HEK293 (cell line): ENCODE measurements at regions not wholly inside any gene's neighbourhood (a gene's known extent, or its start where the extent isn't known, plus 50 kb on each side); places are given as distances from the start of the nearest gene placed in this dataset.

Source experiments
- CTCF ChIA-PET: fragments of 350-600 bp; formaldehyde crosslinking; extraction: SDS; loops from one replicate; lab custom pipeline; 2021; ENCODE audit warnings: antibody characterized with exemption; lab: Yijun Ruan, JAX
- POLR2A ChIA-PET: fragments of 300-600 bp; formaldehyde crosslinking; extraction: SDS; loops from one replicate; lab custom pipeline; 2020; ENCODE audit warnings: antibody characterized with exemption, inconsistent platforms; lab: Yijun Ruan, JAX
- H3K27ac ChIP-seq: fragments of 200-500 bp; sonication (Bioruptor generic); 2 replicates; pipeline ENCODE4 v1.5.1; 2014; ENCODE audit warnings: low read depth, low read length, control low read depth, inconsistent platforms; ENCODE audit errors: extremely low read depth
- H3K36me3 ChIP-seq, 2 experiments: fragments of 200-500 bp in 1 of 2; sonication (Bioruptor generic) in 1 of 2; 1 replicate in 1 of 2; 2 replicates in 1 of 2; pipeline ENCODE4 v1.5.1; 2014 to 2017; ENCODE audit warnings: inconsistent platforms in 2 of 2, low read length in 2 of 2; ENCODE audit not compliant: control insufficient read depth in 2 of 2, insufficient read depth in 1 of 2
- H3K4me1 ChIP-seq: fragments of 200-500 bp; sonication (Bioruptor generic); 2 replicates; pipeline ENCODE4 v1.5.1; 2014; ENCODE audit warnings: mild to moderate bottlenecking, low read length, inconsistent platforms; ENCODE audit not compliant: control insufficient read depth, insufficient read depth
- H3K4me3 ChIP-seq: 2 replicates; pipeline ENCODE4 v1.5.1; 2011; ENCODE audit warnings: low read depth, mild to moderate bottlenecking, control low read depth, low read length, moderate library complexity
- H3K9me3 ChIP-seq: fragments of 200-500 bp; sonication (Bioruptor generic); 2 replicates; pipeline ENCODE4 v1.5.1; 2014; ENCODE audit warnings: low read depth, low read length, inconsistent platforms; ENCODE audit not compliant: control insufficient read depth, insufficient read depth
- HOXD13 ChIP-seq: sonication (generic); formaldehyde crosslinking; IDR thresholded peaks from 2 replicates; pipeline ENCODE4 v1.8.0; 2022; ENCODE audit warnings: missing genetic modification reagents, borderline replicate concordance
- KLF9 ChIP-seq: fragments of 450-650 bp; formaldehyde crosslinking; IDR thresholded peaks from 2 replicates; pipeline ENCODE4 v1.5.1; 2016; ENCODE audit warnings: missing biosample characterization, missing genetic modification characterization, low read depth
- MEIS1 ChIP-seq: sonication (generic); formaldehyde crosslinking; IDR thresholded peaks from 2 replicates; pipeline ENCODE4 v1.8.1; 2022; ENCODE audit warnings: missing genetic modification reagents, mild to moderate bottlenecking, borderline replicate concordance
- MYNN ChIP-seq: fragments of 450-650 bp; formaldehyde crosslinking; IDR thresholded peaks from 2 replicates; pipeline ENCODE4 v1.5.1; 2016; ENCODE audit warnings: missing biosample characterization, missing genetic modification characterization, borderline replicate concordance
- OSR2 ChIP-seq: fragments of 450-650 bp; formaldehyde crosslinking; IDR thresholded peaks from 2 replicates; pipeline ENCODE4 v1.5.1; 2016; ENCODE audit warnings: missing biosample characterization, missing genetic modification characterization
- ZBTB21 ChIP-seq: fragments of 450-650 bp; formaldehyde crosslinking; IDR thresholded peaks from 2 replicates; pipeline ENCODE4 v1.5.1; 2017; ENCODE audit warnings: missing biosample characterization, missing genetic modification characterization
- ZNF121 ChIP-seq: fragments of 450-650 bp; formaldehyde crosslinking; IDR thresholded peaks from 2 replicates; pipeline ENCODE4 v1.5.1; 2016; ENCODE audit warnings: missing biosample characterization, missing genetic modification characterization
- ZNF138 ChIP-seq: fragments of 450-650 bp; formaldehyde crosslinking; IDR thresholded peaks from 2 replicates; pipeline ENCODE4 v1.5.1; 2016; ENCODE audit warnings: missing biosample characterization, missing genetic modification characterization, borderline replicate concordance
- ZNF174 ChIP-seq: fragments of 450-650 bp; formaldehyde crosslinking; IDR thresholded peaks from 2 replicates; pipeline ENCODE4 v1.5.0; 2017; ENCODE audit warnings: missing biosample characterization, mild to moderate bottlenecking, missing genetic modification characterization
- ZNF248 ChIP-seq: fragments of 450-650 bp; formaldehyde crosslinking; IDR thresholded peaks from 2 replicates; pipeline ENCODE4 v1.5.1; 2017; ENCODE audit warnings: missing biosample characterization, missing genetic modification characterization
- ZNF324 ChIP-seq: fragments of 450-650 bp; formaldehyde crosslinking; IDR thresholded peaks from 2 replicates; pipeline ENCODE4 v1.5.1; 2016; ENCODE audit warnings: missing biosample characterization, missing genetic modification characterization
- ZNF350 ChIP-seq: fragments of 450-650 bp; formaldehyde crosslinking; IDR thresholded peaks from 2 replicates; pipeline ENCODE4 v1.5.0; 2017; ENCODE audit warnings: missing biosample characterization, mild to moderate bottlenecking, missing genetic modification characterization
- ZNF433 ChIP-seq: fragments of 450-650 bp; formaldehyde crosslinking; IDR thresholded peaks from 2 replicates; pipeline ENCODE4 v1.5.1; 2016; ENCODE audit warnings: missing biosample characterization, missing genetic modification characterization, low read depth
- ZNF521 ChIP-seq: fragments of 450-650 bp; formaldehyde crosslinking; IDR thresholded peaks from 2 replicates; pipeline ENCODE4 v1.5.1; 2017; ENCODE audit warnings: missing biosample characterization, mild to moderate bottlenecking, missing genetic modification characterization
- ZNF621 ChIP-seq: fragments of 450-650 bp; formaldehyde crosslinking; IDR thresholded peaks from 2 replicates; pipeline ENCODE4 v1.5.1; 2017; ENCODE audit warnings: missing biosample characterization, missing genetic modification characterization
- ZNF623 ChIP-seq: fragments of 450-650 bp; formaldehyde crosslinking; IDR thresholded peaks from 2 replicates; pipeline ENCODE4 v1.5.1; 2016; ENCODE audit warnings: missing biosample characterization, missing genetic modification characterization
- ZNF624 ChIP-seq: fragments of 450-650 bp; formaldehyde crosslinking; IDR thresholded peaks from 2 replicates; pipeline ENCODE4 v1.5.1; 2017; ENCODE audit warnings: missing biosample characterization, missing genetic modification characterization
- ZNF654 ChIP-seq: fragments of 450-650 bp; formaldehyde crosslinking; IDR thresholded peaks from 2 replicates; pipeline ENCODE4 v1.5.1; 2016; ENCODE audit warnings: low read depth, missing biosample characterization, missing genetic modification characterization
- ZNF76 ChIP-seq: fragments of 450-650 bp; formaldehyde crosslinking; IDR thresholded peaks from 2 replicates; pipeline ENCODE4; 2016; ENCODE audit warnings: low read depth, missing biosample characterization, missing genetic modification characterization, borderline replicate concordance
- ZNF776 ChIP-seq: fragments of 450-650 bp; formaldehyde crosslinking; IDR thresholded peaks from 2 replicates; pipeline ENCODE4 v1.5.0; 2017; ENCODE audit warnings: missing biosample characterization, missing genetic modification characterization, borderline replicate concordance
- TF ChIP-seq, protein P1 (sequence below): fragments of 450-650 bp; formaldehyde crosslinking; IDR thresholded peaks from 2 replicates; pipeline ENCODE4 v1.5.1; 2016; ENCODE audit warnings: missing biosample characterization, missing genetic modification characterization
- TF ChIP-seq, protein P2 (sequence below): fragments of 450-650 bp; formaldehyde crosslinking; IDR thresholded peaks from 2 replicates; pipeline ENCODE4 v1.5.1; 2016; ENCODE audit warnings: missing biosample characterization, missing genetic modification characterization
- TF ChIP-seq, protein P3 (sequence below): fragments of 450-650 bp; formaldehyde crosslinking; IDR thresholded peaks from 2 replicates; pipeline ENCODE4 v1.5.1; 2017; ENCODE audit warnings: missing biosample characterization, missing genetic modification characterization
- TF ChIP-seq, protein P4 (sequence below): fragments of 450-650 bp; formaldehyde crosslinking; IDR thresholded peaks from 2 replicates; pipeline ENCODE4 v1.5.1; 2016; ENCODE audit warnings: missing biosample characterization, missing genetic modification characterization

DNA sequence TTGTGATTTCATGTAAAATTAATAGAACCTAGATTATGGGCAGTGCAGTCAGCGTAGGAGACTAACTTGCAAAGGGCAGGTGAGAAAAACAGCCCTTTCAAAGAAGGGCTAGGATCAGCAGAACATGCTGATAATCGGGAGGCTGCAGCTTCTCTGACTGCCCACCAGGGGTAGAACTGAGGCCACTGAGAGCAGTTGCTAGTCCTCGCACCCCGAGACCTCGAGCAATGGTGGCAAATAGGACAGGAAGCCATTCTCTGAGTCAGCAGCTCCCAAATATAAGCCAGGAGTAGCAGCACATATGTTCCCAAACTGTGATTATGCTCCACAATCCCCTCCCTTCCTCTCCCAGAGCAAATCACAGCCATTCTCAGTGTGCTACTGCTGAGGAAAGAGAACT lies 186.5 kb downstream of the MSL3 start:
- H3K4me3 ChIP-seq, result no peak overlapping the region
- H3K9me3 ChIP-seq, result no peaks in the 10 kb centered on the region
- CTCF ChIA-PET, result interaction anchor here (0.6 to 1.5 kb wide), 9 partner anchors 12 to 758 kb away, joined by 3 to 4 read pairs (median 3); no protein-coding TSS in a partner anchor
- no peak for TF ChIP-seq ZNF138 (tag by site-specific recombination)
- no peak for TF ChIP-seq ZNF433 (tag by site-specific recombination)
- TF ChIP-seq ZNF248 (tag by site-specific recombination), result no peak
- peak; percentile 12; the same call in 1 of the 2 replicates for TF ChIP-seq ZNF654 (tag by site-specific recombination)
- no peak for TF ChIP-seq ZNF324 (tag by site-specific recombination)
- TF ChIP-seq KLF9, result no peak
- TF ChIP-seq ZNF350 (tag by site-specific recombination), result no peak
- TF ChIP-seq ZNF121 (tag by site-specific recombination), result no peak
- H3K27ac ChIP-seq, result no peak overlapping the region
- no peaks in the 10 kb centered on the region for H3K4me1 ChIP-seq
- POLR2A ChIA-PET, result no interaction called here
- H3K36me3 ChIP-seq, result no peaks in the 10 kb centered on the region

DNA sequence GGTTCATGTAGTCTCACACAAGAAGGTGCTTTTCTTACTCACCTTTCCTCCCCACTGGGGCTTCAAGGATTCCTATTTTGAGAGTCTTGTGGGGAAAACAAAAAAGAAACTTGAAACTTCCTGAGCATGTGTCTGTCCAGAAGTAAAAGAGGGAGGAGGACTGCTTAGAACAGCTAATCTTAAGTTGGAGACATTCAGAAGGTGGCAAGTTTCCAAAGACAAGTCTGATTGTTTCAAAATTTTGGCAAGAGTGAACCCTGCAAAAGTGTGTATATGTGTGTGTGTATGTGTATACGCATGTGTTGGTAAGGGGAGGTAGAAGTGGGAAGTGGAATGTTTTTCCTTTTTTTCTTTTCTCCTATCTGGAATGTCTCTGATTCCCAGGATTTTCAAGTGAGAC lies 189.0 kb upstream of the FRMPD4 start:
- ChIA-PET POLR2A (no interaction called here), CTCF (no interaction called here)
- no peak overlapping the region for H3K27ac ChIP-seq

DNA sequence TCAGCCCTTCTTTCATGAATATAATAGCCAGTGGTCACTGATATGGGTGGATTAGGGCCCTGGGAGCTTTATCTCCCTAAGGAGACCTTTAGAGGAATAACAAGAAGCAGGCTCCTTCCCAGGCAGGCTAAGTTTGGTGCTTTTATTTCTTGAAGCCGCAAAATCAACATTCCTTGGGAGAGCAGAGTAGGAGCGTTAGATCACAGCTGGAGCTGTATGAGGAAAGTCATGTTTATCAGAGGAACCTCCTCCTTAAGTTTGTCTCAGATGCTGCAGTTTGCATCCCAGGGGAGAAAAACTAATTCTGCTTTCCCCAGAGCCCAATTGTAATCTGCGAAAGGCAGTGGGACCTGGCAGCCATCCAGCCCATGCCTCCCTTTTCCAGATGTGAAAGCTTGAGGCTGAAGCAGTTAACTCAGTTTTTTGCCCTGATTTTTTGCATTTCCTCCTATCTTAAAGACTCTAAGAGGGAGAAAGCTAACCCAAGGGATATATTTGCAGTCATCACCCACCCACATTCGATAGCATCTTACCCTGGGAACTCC lies 186.0 kb upstream of the FRMPD4 start:
- H3K4me1 ChIP-seq, result no peaks in the 10 kb centered on the region
- no peak overlapping the region for H3K27ac ChIP-seq
- CTCF ChIA-PET, result no interaction called here
- TF ChIP-seq MEIS1 (CRISPR knock-in tag) (no peak), ZNF624 (no peak), ZNF776 (tag by site-specific recombination) (no peak), ZBTB21 (tag by site-specific recombination) (no peak), MYNN (tag by site-specific recombination) (no peak), OSR2 (tag by site-specific recombination) (no peak), ZNF521 (tag by site-specific recombination) (no peak), HOXD13 (CRISPR knock-in tag) (no peak), ZNF350 (tag by site-specific recombination) (no peak), ZNF174 (tag by site-specific recombination) (no peak)
- TF ChIP-seq, protein P1, sequence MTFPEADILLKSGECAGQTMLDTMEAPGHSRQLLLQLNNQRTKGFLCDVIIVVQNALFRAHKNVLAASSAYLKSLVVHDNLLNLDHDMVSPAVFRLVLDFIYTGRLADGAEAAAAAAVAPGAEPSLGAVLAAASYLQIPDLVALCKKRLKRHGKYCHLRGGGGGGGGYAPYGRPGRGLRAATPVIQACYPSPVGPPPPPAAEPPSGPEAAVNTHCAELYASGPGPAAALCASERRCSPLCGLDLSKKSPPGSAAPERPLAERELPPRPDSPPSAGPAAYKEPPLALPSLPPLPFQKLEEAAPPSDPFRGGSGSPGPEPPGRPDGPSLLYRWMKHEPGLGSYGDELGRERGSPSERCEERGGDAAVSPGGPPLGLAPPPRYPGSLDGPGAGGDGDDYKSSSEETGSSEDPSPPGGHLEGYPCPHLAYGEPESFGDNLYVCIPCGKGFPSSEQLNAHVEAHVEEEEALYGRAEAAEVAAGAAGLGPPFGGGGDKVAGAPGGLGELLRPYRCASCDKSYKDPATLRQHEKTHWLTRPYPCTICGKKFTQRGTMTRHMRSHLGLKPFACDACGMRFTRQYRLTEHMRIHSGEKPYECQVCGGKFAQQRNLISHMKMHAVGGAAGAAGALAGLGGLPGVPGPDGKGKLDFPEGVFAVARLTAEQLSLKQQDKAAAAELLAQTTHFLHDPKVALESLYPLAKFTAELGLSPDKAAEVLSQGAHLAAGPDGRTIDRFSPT (tag by site-specific recombination), result no peak
- TF ChIP-seq, protein P2, sequence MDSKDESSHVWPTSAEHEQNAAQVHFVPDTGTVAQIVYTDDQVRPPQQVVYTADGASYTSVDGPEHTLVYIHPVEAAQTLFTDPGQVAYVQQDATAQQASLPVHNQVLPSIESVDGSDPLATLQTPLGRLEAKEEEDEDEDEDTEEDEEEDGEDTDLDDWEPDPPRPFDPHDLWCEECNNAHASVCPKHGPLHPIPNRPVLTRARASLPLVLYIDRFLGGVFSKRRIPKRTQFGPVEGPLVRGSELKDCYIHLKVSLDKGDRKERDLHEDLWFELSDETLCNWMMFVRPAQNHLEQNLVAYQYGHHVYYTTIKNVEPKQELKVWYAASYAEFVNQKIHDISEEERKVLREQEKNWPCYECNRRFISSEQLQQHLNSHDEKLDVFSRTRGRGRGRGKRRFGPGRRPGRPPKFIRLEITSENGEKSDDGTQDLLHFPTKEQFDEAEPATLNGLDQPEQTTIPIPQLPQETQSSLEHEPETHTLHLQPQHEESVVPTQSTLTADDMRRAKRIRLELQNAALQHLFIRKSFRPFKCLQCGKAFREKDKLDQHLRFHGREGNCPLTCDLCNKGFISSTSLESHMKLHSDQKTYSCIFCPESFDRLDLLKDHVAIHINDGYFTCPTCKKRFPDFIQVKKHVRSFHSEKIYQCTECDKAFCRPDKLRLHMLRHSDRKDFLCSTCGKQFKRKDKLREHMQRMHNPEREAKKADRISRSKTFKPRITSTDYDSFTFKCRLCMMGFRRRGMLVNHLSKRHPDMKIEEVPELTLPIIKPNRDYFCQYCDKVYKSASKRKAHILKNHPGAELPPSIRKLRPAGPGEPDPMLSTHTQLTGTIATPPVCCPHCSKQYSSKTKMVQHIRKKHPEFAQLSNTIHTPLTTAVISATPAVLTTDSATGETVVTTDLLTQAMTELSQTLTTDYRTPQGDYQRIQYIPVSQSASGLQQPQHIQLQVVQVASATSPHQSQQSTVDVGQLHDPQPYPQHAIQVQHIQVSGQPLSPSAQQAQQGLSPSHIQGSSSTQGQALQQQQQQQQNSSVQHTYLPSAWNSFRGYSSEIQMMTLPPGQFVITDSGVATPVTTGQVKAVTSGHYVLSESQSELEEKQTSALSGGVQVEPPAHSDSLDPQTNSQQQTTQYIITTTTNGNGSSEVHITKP (tag by site-specific recombination), result no peak
- TF ChIP-seq, protein P3, sequence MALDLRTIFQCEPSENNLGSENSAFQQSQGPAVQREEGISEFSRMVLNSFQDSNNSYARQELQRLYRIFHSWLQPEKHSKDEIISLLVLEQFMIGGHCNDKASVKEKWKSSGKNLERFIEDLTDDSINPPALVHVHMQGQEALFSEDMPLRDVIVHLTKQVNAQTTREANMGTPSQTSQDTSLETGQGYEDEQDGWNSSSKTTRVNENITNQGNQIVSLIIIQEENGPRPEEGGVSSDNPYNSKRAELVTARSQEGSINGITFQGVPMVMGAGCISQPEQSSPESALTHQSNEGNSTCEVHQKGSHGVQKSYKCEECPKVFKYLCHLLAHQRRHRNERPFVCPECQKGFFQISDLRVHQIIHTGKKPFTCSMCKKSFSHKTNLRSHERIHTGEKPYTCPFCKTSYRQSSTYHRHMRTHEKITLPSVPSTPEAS (tag by site-specific recombination), result no peak
- no peak overlapping the region for H3K4me3 ChIP-seq
- H3K9me3 ChIP-seq, result no peaks in the 10 kb centered on the region
- POLR2A ChIA-PET, result no interaction called here
- no peaks in the 10 kb centered on the region for H3K36me3 ChIP-seq

More for the DNA sequence above, 189.0 kb upstream of the FRMPD4 start:
- no peaks in the 10 kb centered on the region for H3K4me1 ChIP-seq
- no peak overlapping the region for H3K4me3 ChIP-seq
- TF ChIP-seq ZNF76 (tag by site-specific recombination), result no peak
- TF ChIP-seq, protein P4, sequence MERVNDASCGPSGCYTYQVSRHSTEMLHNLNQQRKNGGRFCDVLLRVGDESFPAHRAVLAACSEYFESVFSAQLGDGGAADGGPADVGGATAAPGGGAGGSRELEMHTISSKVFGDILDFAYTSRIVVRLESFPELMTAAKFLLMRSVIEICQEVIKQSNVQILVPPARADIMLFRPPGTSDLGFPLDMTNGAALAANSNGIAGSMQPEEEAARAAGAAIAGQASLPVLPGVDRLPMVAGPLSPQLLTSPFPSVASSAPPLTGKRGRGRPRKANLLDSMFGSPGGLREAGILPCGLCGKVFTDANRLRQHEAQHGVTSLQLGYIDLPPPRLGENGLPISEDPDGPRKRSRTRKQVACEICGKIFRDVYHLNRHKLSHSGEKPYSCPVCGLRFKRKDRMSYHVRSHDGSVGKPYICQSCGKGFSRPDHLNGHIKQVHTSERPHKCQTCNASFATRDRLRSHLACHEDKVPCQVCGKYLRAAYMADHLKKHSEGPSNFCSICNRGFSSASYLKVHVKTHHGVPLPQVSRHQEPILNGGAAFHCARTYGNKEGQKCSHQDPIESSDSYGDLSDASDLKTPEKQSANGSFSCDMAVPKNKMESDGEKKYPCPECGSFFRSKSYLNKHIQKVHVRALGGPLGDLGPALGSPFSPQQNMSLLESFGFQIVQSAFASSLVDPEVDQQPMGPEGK, result no peak
- no peak for TF ChIP-seq ZNF621 (tag by site-specific recombination)
- TF ChIP-seq ZNF623 (tag by site-specific recombination), result no peak
- H3K9me3 ChIP-seq, result no peaks in the 10 kb centered on the region
- H3K36me3 ChIP-seq, result no peaks in the 10 kb centered on the region
